Tibial nerve (tissue), 4 donors: ENCODE measurements at regions not wholly inside any gene's neighbourhood (a gene's known extent, or its start where the extent isn't known, plus 50 kb on each side); places are given as distances from the start of the nearest gene placed in this dataset.

Source experiments
- DNase-seq, 2 donors: peaks; one replicate each; pipeline ENCODE4 v3.0.0-alpha.2; 2019; ENCODE audit warnings: low spot score in 2 of 2
- H3K27ac ChIP-seq, 4 donors: fragments of 200-600 bp; sonication (generic) in 3 of 4; one replicate each; pipeline ENCODE4 v1.5.1; 2017 to 2019; ENCODE audit warnings: mild to moderate bottlenecking in 1 of 4
- H3K27me3 ChIP-seq, 2 donors: fragments of 200-600 bp; sonication (generic) in 1 of 2; one replicate each; pipeline versions ENCODE4 v1.5.1 to v1.6.0; 2017 to 2019
- H3K36me3 ChIP-seq, 3 donors: fragments of 200-600 bp; sonication (generic); one replicate each; pipeline ENCODE4 v1.5.1; 2018 to 2019
- H3K4me1 ChIP-seq, 4 donors: fragments of 200-600 bp; sonication (generic) in 3 of 4; one replicate each; pipeline ENCODE4 v1.5.1; 2017 to 2019
- H3K4me3 ChIP-seq, 4 donors: fragments of 200-600 bp; sonication (generic) in 3 of 4; one replicate each; pipeline ENCODE4 v1.5.1; 2017 to 2019; ENCODE audit warnings: mild to moderate bottlenecking in 1 of 4, moderate library complexity in 1 of 4
- H3K9me3 ChIP-seq, 4 donors: fragments of 200-600 bp; sonication (generic) in 3 of 4; one replicate each; pipeline ENCODE4 v1.5.1; 2017 to 2019
- EP300 ChIP-seq, 2 donors: sonication (generic); formaldehyde crosslinking; IDR thresholded peaks; one replicate each; pipeline ENCODE4 v1.6.1; 2017; ENCODE audit warnings: antibody characterized with exemption in 2 of 2, mild to moderate bottlenecking in 1 of 2
- POLR2A ChIP-seq, 2 donors: fragments of 450-650 bp; IDR thresholded peaks; one replicate each; pipeline ENCODE4 v1.6.1; 2017; ENCODE audit warnings: antibody characterized with exemption in 2 of 2, mild to moderate bottlenecking in 2 of 2, moderate library complexity in 2 of 2
- WGBS, 2 donors: methylation state at CpG; one replicate each; pipeline ENCODE4 v1.1.5; 2018; 5-methylcytosine and 5-hydroxymethylcytosine counted together
- TF ChIP-seq, protein P1 (sequence below), 5 experiments: fragments of 200-600 bp in 3 of 5; fragments of 450-650 bp in 2 of 5; sonication (generic) in 3 of 5; IDR thresholded peaks; one replicate each; pipeline ENCODE4 v1.5.1; 2016 to 2019; ENCODE audit warnings: antibody characterized with exemption in 5 of 5, mild to moderate bottlenecking in 3 of 5, moderate library complexity in 2 of 5

DNA sequence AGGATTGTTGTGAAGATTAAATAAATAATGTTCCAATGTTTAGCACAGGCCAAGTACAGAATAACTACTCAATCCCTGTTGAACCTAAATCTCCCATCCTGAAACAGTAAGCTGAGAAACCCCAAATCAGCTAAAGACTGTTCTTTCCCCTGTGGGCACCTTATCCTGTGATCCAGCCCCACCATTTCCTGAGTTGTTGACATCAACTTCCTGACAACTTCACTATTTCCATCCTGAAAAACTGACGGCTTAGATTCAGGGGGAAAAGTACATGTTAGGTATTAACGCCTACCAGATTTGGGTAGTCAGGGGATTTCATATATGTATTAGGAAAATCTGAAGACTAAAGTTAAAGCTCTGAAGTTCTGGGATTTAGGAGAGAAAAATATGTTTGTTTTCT lies 51.7 kb upstream of the PALMD start:
- no peaks in the 10 kb centered on the region for H3K27me3 ChIP-seq
- H3K27ac ChIP-seq, result no peak overlapping the region
- WGBS, 2 donors, result 46 to 49% methylated on average over 2 of the region's 2 CpGs
- no peaks in the 10 kb centered on the region for H3K4me1 ChIP-seq
- H3K4me3 ChIP-seq, result no peak overlapping the region
- no peaks in the 10 kb centered on the region for H3K9me3 ChIP-seq
- DNase-seq, result no peak
- no peaks in the 10 kb centered on the region for H3K36me3 ChIP-seq
- TF ChIP-seq, protein P1, sequence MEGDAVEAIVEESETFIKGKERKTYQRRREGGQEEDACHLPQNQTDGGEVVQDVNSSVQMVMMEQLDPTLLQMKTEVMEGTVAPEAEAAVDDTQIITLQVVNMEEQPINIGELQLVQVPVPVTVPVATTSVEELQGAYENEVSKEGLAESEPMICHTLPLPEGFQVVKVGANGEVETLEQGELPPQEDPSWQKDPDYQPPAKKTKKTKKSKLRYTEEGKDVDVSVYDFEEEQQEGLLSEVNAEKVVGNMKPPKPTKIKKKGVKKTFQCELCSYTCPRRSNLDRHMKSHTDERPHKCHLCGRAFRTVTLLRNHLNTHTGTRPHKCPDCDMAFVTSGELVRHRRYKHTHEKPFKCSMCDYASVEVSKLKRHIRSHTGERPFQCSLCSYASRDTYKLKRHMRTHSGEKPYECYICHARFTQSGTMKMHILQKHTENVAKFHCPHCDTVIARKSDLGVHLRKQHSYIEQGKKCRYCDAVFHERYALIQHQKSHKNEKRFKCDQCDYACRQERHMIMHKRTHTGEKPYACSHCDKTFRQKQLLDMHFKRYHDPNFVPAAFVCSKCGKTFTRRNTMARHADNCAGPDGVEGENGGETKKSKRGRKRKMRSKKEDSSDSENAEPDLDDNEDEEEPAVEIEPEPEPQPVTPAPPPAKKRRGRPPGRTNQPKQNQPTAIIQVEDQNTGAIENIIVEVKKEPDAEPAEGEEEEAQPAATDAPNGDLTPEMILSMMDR (IDR thresholded peaks at IDR 0.05), result no peak
- TF ChIP-seq POLR2A (IDR thresholded peaks at IDR 0.05) (no peak), EP300 (IDR thresholded peaks at IDR 0.05) (no peak)

DNA sequence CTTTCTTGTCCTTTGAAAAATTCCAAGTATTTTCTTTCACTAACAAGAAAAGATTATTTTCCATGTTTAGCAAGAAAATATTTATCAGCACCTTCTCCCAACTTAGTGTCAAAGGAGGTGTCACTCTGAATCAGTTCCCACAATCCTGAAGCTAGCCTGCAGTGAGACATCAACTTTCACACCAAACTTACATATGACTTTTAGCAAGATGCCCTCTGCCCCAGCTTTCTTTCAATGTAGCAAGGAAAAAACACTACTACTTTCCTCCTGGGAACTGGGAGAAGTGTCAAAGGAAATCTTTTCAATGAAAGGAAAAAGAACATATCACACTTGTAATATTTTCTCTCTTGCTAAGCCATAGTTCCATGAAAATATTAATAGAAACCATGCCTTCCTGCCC lies 50.9 kb upstream of the PALMD start:
- DNase-seq, result no peak
- no peaks in the 10 kb centered on the region for H3K9me3 ChIP-seq
- no peaks in the 10 kb centered on the region for H3K36me3 ChIP-seq
- H3K4me3 ChIP-seq, result no peak overlapping the region
- TF ChIP-seq, protein P1 (IDR thresholded peaks at IDR 0.05), result no peak
- TF ChIP-seq EP300 (IDR thresholded peaks at IDR 0.05) (no peak), POLR2A (IDR thresholded peaks at IDR 0.05) (no peak)
- H3K4me1 ChIP-seq, result no peaks in the 10 kb centered on the region
- no peak overlapping the region for H3K27ac ChIP-seq
- H3K27me3 ChIP-seq, result no peaks in the 10 kb centered on the region

DNA sequence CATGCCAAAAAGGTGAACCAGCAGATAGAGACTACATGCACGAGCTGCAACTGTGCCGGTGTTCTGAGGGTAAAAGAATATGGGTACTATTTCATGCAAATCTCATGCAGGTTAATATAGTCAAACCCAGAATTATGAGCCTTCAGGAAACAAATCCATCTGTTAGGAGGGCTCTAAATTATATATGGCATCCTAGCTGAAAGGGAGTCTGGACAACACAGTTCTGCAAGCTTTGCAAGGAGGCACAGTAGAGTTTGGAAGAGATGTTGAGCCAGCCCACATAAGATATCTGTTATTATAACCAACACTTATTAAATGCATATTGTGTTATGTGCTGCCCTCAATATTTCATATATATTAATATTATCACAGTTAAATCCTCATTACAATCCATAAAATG lies 50.5 kb upstream of the PALMD start:
- no peak overlapping the region for H3K4me3 ChIP-seq
- peaks cover 0 to 1% (median 0%) of the 10 kb centered on the region in 4 donors for H3K4me1 ChIP-seq
- no peaks in the 10 kb centered on the region for H3K27me3 ChIP-seq
- TF ChIP-seq POLR2A (IDR thresholded peaks at IDR 0.05), result no peak
- TF ChIP-seq, protein P1 (IDR thresholded peaks at IDR 0.05), result no peak
- no peak for TF ChIP-seq EP300 (IDR thresholded peaks at IDR 0.05)
- DNase-seq, result no peak
- no peak overlapping the region for H3K27ac ChIP-seq
- WGBS, 2 donors, result 37 to 60% methylated on average over 2 of the region's 2 CpGs
- no peaks in the 10 kb centered on the region for H3K36me3 ChIP-seq
- H3K9me3 ChIP-seq, result no peaks in the 10 kb centered on the region
